GM12878 (cell line): ENCODE measurements at regions not wholly inside any gene's neighbourhood (a gene's known extent, or its start where the extent isn't known, plus 50 kb on each side); places are given as distances from the start of the nearest gene placed in this dataset.

ENCODE experiments used
- ATAC-seq: fragments of 200-7000 bp; cut with Tn5 transposase; 3 replicates; pipeline ENCODE4 v1.9.1; 2020; ENCODE audit warnings: mild to moderate bottlenecking, moderate library complexity
- BruUV-seq: library from RNA; stranded (reverse); fragments of 400-500 nt; replicated peaks from 2 replicates; lab custom pipeline; 2021; lab: Mats Ljungman, UMichigan
- CTCF ChIA-PET: fragments of 300-600 bp; sonication (Branson Sonifier 250); formaldehyde crosslinking; extraction: SDS; loops from one replicate; lab custom pipeline; 2021; ENCODE audit warnings: inconsistent platforms; lab: Yijun Ruan, JAX
- POLR2A ChIA-PET: fragments of 350-600 bp; formaldehyde crosslinking; extraction: SDS; loops from one replicate; lab custom pipeline; 2021; ENCODE audit warnings: inconsistent platforms; lab: Charles Lee
- RAD21 ChIA-PET: fragments of 300-600 bp; sonication (Branson Sonifier 250); formaldehyde crosslinking; loops from one replicate; lab custom pipeline; 2023; ENCODE audit warnings: antibody characterized with exemption; ENCODE audit not compliant: unreplicated experiment; lab: Charles Lee
- SMC1A ChIA-PET: fragments of 300-600 bp; sonication (Branson Sonifier 250); formaldehyde crosslinking; loops from one replicate; lab custom pipeline; 2023; ENCODE audit not compliant: unreplicated experiment, uncharacterized antibody; lab: Charles Lee
- DNase-seq: peaks from one replicate; pipeline ENCODE4 v3.0.0-alpha.2; 2011; ENCODE audit warnings: low read depth, low spot score
- FAIRE-seq: peaks from 3 replicates; lab custom pipeline; 2011; peaks lifted over from hg19 to GRCh38; lab: Jason Lieb, UNC
- H2AFZ ChIP-seq: 2 replicates; pipeline ENCODE4 v1.6.0; 2011; ENCODE audit warnings: low read depth, low read length, control low read depth; ENCODE audit not compliant: control insufficient read depth
- H3K27ac ChIP-seq: 2 replicates; pipeline ENCODE4 v1.5.1; 2011; ENCODE audit warnings: control low read depth; ENCODE audit not compliant: control insufficient read depth, insufficient read depth
- H3K27me3 ChIP-seq, 2 experiments: replicated peaks in 1 of 2; 2 replicates each; pipeline versions ENCODE4 v1.6.0 to v1.6.1; 2011; ENCODE audit warnings: low read length in 1 of 2; ENCODE audit not compliant: control insufficient read depth in 2 of 2, insufficient read depth in 2 of 2
- H3K36me3 ChIP-seq, 2 experiments: 2 replicates each; pipeline ENCODE4 v1.5.1; 2011; ENCODE audit warnings: low read length in 1 of 2; ENCODE audit not compliant: control insufficient read depth in 2 of 2, insufficient read depth in 2 of 2
- H3K4me1 ChIP-seq: 2 replicates; pipeline ENCODE4 v1.6.1; 2011; ENCODE audit warnings: mild to moderate bottlenecking, low read length, moderate library complexity, mixed read lengths; ENCODE audit not compliant: control insufficient read depth, insufficient read depth
- H3K4me2 ChIP-seq: 2 replicates; pipeline ENCODE4 v1.6.0; 2011; ENCODE audit warnings: control low read depth; ENCODE audit not compliant: control insufficient read depth, insufficient read depth
- H3K4me3 ChIP-seq: fragments of 200-600 bp; sonication (generic); 2 replicates; pipeline ENCODE4 v1.5.1; 2016
- H3K79me2 ChIP-seq: 2 replicates; pipeline ENCODE4 v1.6.0; 2011; ENCODE audit warnings: low read length; ENCODE audit not compliant: control insufficient read depth, insufficient read depth
- H3K9ac ChIP-seq: 2 replicates; pipeline ENCODE4 v1.8.0; 2011; ENCODE audit warnings: low read length, control low read depth, mixed read lengths; ENCODE audit not compliant: control insufficient read depth, insufficient read depth
- H3K9me3 ChIP-seq: replicated peaks from 3 replicates; pipeline ENCODE4 v1.5.1; 2011; ENCODE audit warnings: mild to moderate bottlenecking, low read length; ENCODE audit not compliant: control insufficient read depth, insufficient read depth
- H4K20me1 ChIP-seq: 2 replicates; pipeline ENCODE4 v1.6.0; 2011; ENCODE audit not compliant: control insufficient read depth, insufficient read depth
- BACH1 ChIP-seq: fragments of 450-650 bp; IDR thresholded peaks from 2 replicates; pipeline ENCODE4 v1.6.1; 2017; ENCODE audit warnings: mild to moderate bottlenecking, borderline replicate concordance
- FOXM1 ChIP-seq: IDR thresholded peaks from 2 replicates; pipeline ENCODE4 v1.6.1; 2012; ENCODE audit warnings: low read depth, mild to moderate bottlenecking, inconsistent platforms, low read length, moderate library complexity
- GABPA ChIP-seq: IDR thresholded peaks from 2 replicates; pipeline ENCODE4 v1.6.1; 2014; ENCODE audit warnings: antibody characterized with exemption, low read depth, mild to moderate bottlenecking, inconsistent platforms
- IKZF1 ChIP-seq: fragments of 450-650 bp; conservative IDR thresholded peaks from 2 replicates; pipeline ENCODE4 v1.6.1; 2017; ENCODE audit warnings: antibody characterized with exemption, mild to moderate bottlenecking
- NBN ChIP-seq: fragments of 450-650 bp; IDR thresholded peaks from 2 replicates; pipeline ENCODE4 v1.6.1; 2016
- RAD21 ChIP-seq: IDR thresholded peaks from 2 replicates; pipeline ENCODE4 v1.6.1; 2011; ENCODE audit warnings: mild to moderate bottlenecking, low read depth, low read length, moderate library complexity; ENCODE audit not compliant: insufficient read depth
- WGBS: methylation state at CpG from one replicate; pipeline ENCODE4 v1.1.6; 2016; ENCODE audit warnings: low lambda C conversion rate; ENCODE audit not compliant: insufficient replicate concordance, insufficient coverage; ENCODE audit errors: missing lambda C conversion rate; 5-methylcytosine and 5-hydroxymethylcytosine counted together
- in situ Hi-C: fragments of 300-500 bp; cut with MboI; formaldehyde crosslinking; loops from 9 replicates; pipeline ENCODE4 v1.14.3; 2018; ENCODE audit warnings: mixed read lengths
- intact Hi-C: fragments of 100-400 bp; cut with micrococcal nuclease; formaldehyde crosslinking; loops from one replicate; pipeline ENCODE4 v1.14.2; 2022; ENCODE audit not compliant: unreplicated experiment
- TF ChIP-seq, protein P1 (sequence below): IDR thresholded peaks from 2 replicates; pipeline ENCODE4 v1.6.1; 2012; ENCODE audit warnings: low read length, inconsistent platforms

DNA sequence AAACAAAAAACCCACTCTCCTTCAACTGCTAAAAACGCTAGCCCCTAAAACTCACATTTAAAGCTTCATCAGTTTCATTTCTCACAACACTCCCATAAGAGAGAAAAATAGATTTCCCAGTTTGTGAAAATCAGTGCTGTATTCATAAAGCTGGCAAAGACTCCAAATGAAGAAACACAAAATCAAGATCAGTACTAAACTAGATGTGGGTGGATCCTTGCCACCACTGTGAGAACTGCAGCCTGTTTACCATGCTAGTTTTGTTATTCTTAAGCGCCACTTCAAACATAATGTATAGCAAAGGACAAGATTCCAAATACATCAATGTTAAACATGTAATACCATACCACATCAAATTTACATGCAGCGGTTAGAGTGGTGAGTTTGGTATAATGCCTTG lies 104.5 kb upstream of the CCDC150 start (continued):
- TF ChIP-seq FOXM1 = no peak

DNA sequence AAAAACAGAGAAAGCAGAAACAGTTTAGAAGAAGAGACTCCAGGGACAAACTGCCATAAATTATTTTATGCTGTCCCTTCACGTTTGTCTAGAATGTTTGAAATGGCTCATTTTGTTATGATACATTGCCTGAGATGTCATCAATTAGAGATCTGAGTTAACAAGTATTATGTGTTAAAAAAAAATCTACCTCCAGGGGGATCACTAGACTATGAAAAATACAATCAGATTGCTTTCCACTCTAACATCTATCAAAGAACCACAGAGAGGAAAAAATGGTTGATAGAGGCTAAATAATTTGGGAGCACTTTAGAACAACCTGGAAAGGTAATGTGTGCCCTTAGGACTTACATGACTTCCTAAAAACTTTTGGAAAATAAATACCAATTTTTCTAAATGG lies 103.8 kb upstream of the CCDC150 start:
- in situ Hi-C loops (no loop called here), intact Hi-C loops (no loop called here)
- no peak overlapping the region for H3K4me3 ChIP-seq
- no peaks in the 10 kb centered on the region for H4K20me1 ChIP-seq
- H3K27ac ChIP-seq = no peak overlapping the region
- BruUV-seq = no TSS peak
- no peaks in the 10 kb centered on the region for H3K79me2 ChIP-seq
- H2AFZ ChIP-seq = no peak overlapping the region
- 0 out of 2 replicates have a peak, but pooled peaks cover 3% of the 10 kb centered on the region for H3K4me1 ChIP-seq
- ChIA-PET CTCF (no interaction called here), POLR2A (no interaction called here), RAD21 (no interaction called here), SMC1A (no interaction called here)
- H3K4me2 ChIP-seq = no peak overlapping the region
- DNase-seq = no peak
- H3K27me3 ChIP-seq = no peaks in the 10 kb centered on the region; a peak in 1 of 4 replicates
- H3K36me3 ChIP-seq = no peaks in the 10 kb centered on the region
- no peak for ATAC-seq
- no peak overlapping the region for H3K9ac ChIP-seq
- WGBS = 0% methylated on average over 1 of the region's 1 CpG
- no peak for TF ChIP-seq GABPA
- no peak for TF ChIP-seq IKZF1
- peak; percentile 33; the same call in 1 of the 2 replicates for TF ChIP-seq RAD21
- TF ChIP-seq NBN = no peak
- TF ChIP-seq, protein P1, sequence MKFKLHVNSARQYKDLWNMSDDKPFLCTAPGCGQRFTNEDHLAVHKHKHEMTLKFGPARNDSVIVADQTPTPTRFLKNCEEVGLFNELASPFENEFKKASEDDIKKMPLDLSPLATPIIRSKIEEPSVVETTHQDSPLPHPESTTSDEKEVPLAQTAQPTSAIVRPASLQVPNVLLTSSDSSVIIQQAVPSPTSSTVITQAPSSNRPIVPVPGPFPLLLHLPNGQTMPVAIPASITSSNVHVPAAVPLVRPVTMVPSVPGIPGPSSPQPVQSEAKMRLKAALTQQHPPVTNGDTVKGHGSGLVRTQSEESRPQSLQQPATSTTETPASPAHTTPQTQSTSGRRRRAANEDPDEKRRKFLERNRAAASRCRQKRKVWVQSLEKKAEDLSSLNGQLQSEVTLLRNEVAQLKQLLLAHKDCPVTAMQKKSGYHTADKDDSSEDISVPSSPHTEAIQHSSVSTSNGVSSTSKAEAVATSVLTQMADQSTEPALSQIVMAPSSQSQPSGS = no peak
- no peak for TF ChIP-seq BACH1
- no peaks in the 10 kb centered on the region; the same call in 2 of the 3 replicates for H3K9me3 ChIP-seq
- no peak for FAIRE-seq
